IMR-90 (cell line): ENCODE measurements at regions not wholly inside any gene's neighbourhood (a gene's known extent, or its start where the extent isn't known, plus 50 kb on each side); places are given as distances from the start of the nearest gene placed in this dataset.

Experiments
- ATAC-seq: fragments of 200-7000 bp; cut with Tn5 transposase; 2 replicates; pipeline ENCODE4 v1.9.1; 2020; ENCODE audit warnings: low read depth, mild to moderate bottlenecking, moderate library complexity
- BruUV-seq: library from RNA; stranded (reverse); fragments of 400-500 nt; replicated peaks from 2 replicates; lab custom pipeline; 2021; lab: Mats Ljungman, UMichigan
- CTCF ChIA-PET: fragments of 300-600 bp; formaldehyde crosslinking; extraction: SDS; loops from one replicate; lab custom pipeline; 2021; ENCODE audit warnings: antibody characterized with exemption; lab: Yijun Ruan, JAX
- POLR2A ChIA-PET: fragments of 300-600 bp; sonication (Branson Sonifier 250); formaldehyde crosslinking; loops from one replicate; lab custom pipeline; 2022; ENCODE audit warnings: antibody characterized with exemption; ENCODE audit not compliant: unreplicated experiment; lab: Charles Lee
- DNase-seq: peaks from one replicate; pipeline ENCODE4 v3.0.0; 2013
- H2AFZ ChIP-seq: replicated peaks from 2 replicates; pipeline ENCODE3; 2013; ENCODE audit warnings: low read length, mild to moderate bottlenecking; ENCODE audit not compliant: poor library complexity
- H2AK5ac ChIP-seq: 2 replicates; pipeline ENCODE4 v1.6.1; 2013; ENCODE audit warnings: low read depth, low read length, inconsistent platforms
- H2AK9ac ChIP-seq: replicated peaks from 2 replicates; pipeline ENCODE3; 2013; ENCODE audit warnings: mild to moderate bottlenecking, low read depth, low read length, moderate library complexity; ENCODE audit not compliant: poor library complexity
- H2BK120ac ChIP-seq: 2 replicates; pipeline ENCODE4 v1.6.1; 2013; ENCODE audit warnings: low read depth, low read length, inconsistent platforms
- H2BK15ac ChIP-seq: 3 replicates; pipeline ENCODE4 v1.6.1; 2013; ENCODE audit warnings: low read depth, low read length, inconsistent platforms
- H2BK20ac ChIP-seq: 2 replicates; pipeline ENCODE4 v1.6.1; 2013; ENCODE audit warnings: low read depth, mild to moderate bottlenecking, inconsistent platforms, low read length, moderate library complexity
- H2BK5ac ChIP-seq: 2 replicates; pipeline ENCODE4 v1.6.1; 2013; ENCODE audit warnings: mild to moderate bottlenecking, low read depth, low read length, inconsistent platforms; ENCODE audit not compliant: poor library complexity, severe bottlenecking
- H3K14ac ChIP-seq: replicated peaks from 2 replicates; pipeline ENCODE4 v1.6.1; 2013; ENCODE audit warnings: low read depth, low read length, inconsistent platforms
- H3K18ac ChIP-seq: 2 replicates; pipeline ENCODE4 v1.6.1; 2013; ENCODE audit warnings: low read depth, low read length, control low read depth
- H3K23ac ChIP-seq: 2 replicates; pipeline ENCODE4 v1.6.1; 2013; ENCODE audit warnings: low read depth, low read length, inconsistent platforms
- H3K27ac ChIP-seq: 2 replicates; pipeline ENCODE4 v1.5.1; 2013; ENCODE audit warnings: mild to moderate bottlenecking, control low read depth, low read length; ENCODE audit not compliant: insufficient read depth
- H3K27me3 ChIP-seq: 2 replicates; pipeline ENCODE4 v1.6.1; 2013; ENCODE audit warnings: low read length; ENCODE audit not compliant: control insufficient read depth, insufficient read depth
- H3K36me3 ChIP-seq: 2 replicates; pipeline ENCODE4 v1.6.1; 2013; ENCODE audit warnings: low read length, mixed read lengths; ENCODE audit not compliant: control insufficient read depth, insufficient read depth
- H3K4ac ChIP-seq: 2 replicates; pipeline ENCODE4 v1.6.1; 2013; ENCODE audit warnings: low read depth, low read length, inconsistent platforms
- H3K4me1 ChIP-seq: 2 replicates; pipeline ENCODE4 v1.6.1; 2013; ENCODE audit warnings: low read length, mixed read lengths; ENCODE audit not compliant: control insufficient read depth, insufficient read depth
- H3K4me2 ChIP-seq: 2 replicates; pipeline ENCODE4 v1.6.1; 2013; ENCODE audit warnings: low read depth, mild to moderate bottlenecking, control low read depth, low read length, moderate library complexity
- H3K4me3 ChIP-seq: 2 replicates; pipeline ENCODE4 v1.5.1; 2013; ENCODE audit warnings: low read depth, mild to moderate bottlenecking, control low read depth, low read length, moderate library complexity; ENCODE audit not compliant: insufficient read depth
- H3K56ac ChIP-seq: 2 replicates; pipeline ENCODE4 v1.6.1; 2013; ENCODE audit warnings: low read length, inconsistent platforms; ENCODE audit not compliant: insufficient read depth; ENCODE audit errors: extremely low read depth
- H3K79me1 ChIP-seq, 2 experiments: 2 replicates each; pipeline ENCODE4 v1.6.1; 2013; ENCODE audit warnings: low read length in 2 of 2, inconsistent platforms in 1 of 2, low read depth in 1 of 2
- H3K9ac ChIP-seq: 2 replicates; pipeline ENCODE4 v1.6.1; 2013; ENCODE audit warnings: low read depth, low read length, control low read depth
- H3K9me1 ChIP-seq: 2 replicates; pipeline ENCODE4 v1.6.1; 2013; ENCODE audit warnings: low read length, inconsistent platforms; ENCODE audit not compliant: insufficient read depth
- H3K9me3 ChIP-seq: 2 replicates; pipeline ENCODE4 v1.6.1; 2013; ENCODE audit warnings: low read length; ENCODE audit not compliant: control insufficient read depth, insufficient read depth
- H4K20me1 ChIP-seq: 2 replicates; pipeline ENCODE4 v1.6.1; 2013; ENCODE audit warnings: low read length, inconsistent platforms; ENCODE audit not compliant: insufficient read depth
- H4K5ac ChIP-seq: 2 replicates; pipeline ENCODE4 v1.6.1; 2013; ENCODE audit warnings: mild to moderate bottlenecking, low read depth, low read length, control low read depth
- H4K8ac ChIP-seq, 2 experiments: 2 replicates each; pipeline ENCODE4 v1.6.1; 2013; ENCODE audit warnings: low read depth in 2 of 2, low read length in 2 of 2, control low read depth in 1 of 2, inconsistent platforms in 1 of 2
- H4K91ac ChIP-seq: 2 replicates; pipeline ENCODE4 v1.6.1; 2013; ENCODE audit warnings: low read depth, low read length, inconsistent platforms; ENCODE audit not compliant: insufficient read depth
- CHD1 ChIP-seq: IDR thresholded peaks from 2 replicates; pipeline ENCODE4 v1.6.1; 2012; ENCODE audit warnings: low read depth, low read length, improper control_type of control experiment
- CTCF ChIP-seq: conservative IDR thresholded peaks from 2 replicates; pipeline ENCODE4 v1.5.1; 2012; ENCODE audit warnings: mild to moderate bottlenecking, low read depth, low read length, improper control_type of control experiment
- FOS ChIP-seq: fragments of 150-350 bp; IDR thresholded peaks from 2 replicates; pipeline ENCODE4 v1.6.1; 2016; ENCODE audit warnings: low read depth, low read length
- MAFK ChIP-seq: IDR thresholded peaks from 2 replicates; pipeline ENCODE4 v1.6.1; 2012; ENCODE audit warnings: low read depth, low read length, improper control_type of control experiment
- MAZ ChIP-seq: IDR thresholded peaks from 2 replicates; pipeline ENCODE4 v1.6.1; 2012; ENCODE audit warnings: low read depth, mild to moderate bottlenecking, low read length, improper control_type of control experiment, moderate library complexity, borderline replicate concordance
- MXI1 ChIP-seq: IDR thresholded peaks from 2 replicates; pipeline ENCODE4 v1.6.1; 2012; ENCODE audit warnings: low read depth, mild to moderate bottlenecking, low read length, moderate library complexity, borderline replicate concordance
- NFE2L2 ChIP-seq: fragments of 150-350 bp; IDR thresholded peaks from 2 replicates; pipeline ENCODE4 v1.6.1; 2016; ENCODE audit warnings: low read depth, mild to moderate bottlenecking, low read length
- POLR2A ChIP-seq: IDR thresholded peaks from 2 replicates; pipeline ENCODE4 v1.6.1; 2012; ENCODE audit warnings: mild to moderate bottlenecking, low read depth, low read length
- RAD21 ChIP-seq: IDR thresholded peaks from 2 replicates; pipeline ENCODE4 v1.6.1; 2012; ENCODE audit warnings: low read length, improper control_type of control experiment
- RCOR1 ChIP-seq: IDR thresholded peaks from 2 replicates; pipeline ENCODE4 v1.6.1; 2012; ENCODE audit warnings: mild to moderate bottlenecking, low read length, improper control_type of control experiment; ENCODE audit not compliant: insufficient replicate concordance
- RFX5 ChIP-seq: IDR thresholded peaks from 2 replicates; pipeline ENCODE4 v1.8.0; 2012; ENCODE audit warnings: low read depth, mild to moderate bottlenecking, low read length, moderate library complexity
- WGBS, 2 experiments: methylation state at CpG; one replicate each; pipeline versions ENCODE4 v1.1.5 to v1.1.7; 2013; ENCODE audit warnings: missing lambda C conversion rate in 2 of 2; ENCODE audit not compliant: insufficient read length in 1 of 2; ENCODE audit errors: extremely low coverage in 2 of 2; 5-methylcytosine and 5-hydroxymethylcytosine counted together
- dilution Hi-C: fragments of 300-500 bp; cut with HindIII; formaldehyde crosslinking; loops from one replicate; pipeline ENCODE4 v1.14.3; 2018; ENCODE audit warnings: low sequenced_read_pairs; ENCODE audit not compliant: unreplicated experiment
- in situ Hi-C: fragments of 300-500 bp; cut with MboI; formaldehyde crosslinking; loops from 3 replicates; pipeline ENCODE4 v1.14.3; 2019; ENCODE audit warnings: low sequenced_read_pairs, inconsistent platforms, mixed read lengths
- intact Hi-C: fragments of 100-400 bp; cut with micrococcal nuclease; formaldehyde crosslinking; loops from 2 replicates; pipeline ENCODE4 v1.10.0; 2022

GRCh38 chr18:1680108-1680507 lies 775.4 kb downstream of the ADCYAP1 start:
- Histone ChIP-seq H2BK120ac (no peak overlapping the region), H3K79me1 (no peaks in the 10 kb centered on the region), H2BK5ac (no peak overlapping the region), H3K9me1 (no peaks in the 10 kb centered on the region), H2AFZ (no peak overlapping the region), H3K14ac (no peak overlapping the region), H2AK5ac (no peak overlapping the region), H3K4me3 (no peak overlapping the region), H2BK20ac (no peak overlapping the region), H2AK9ac (no peak overlapping the region), H3K36me3 (no peaks in the 10 kb centered on the region), H4K20me1 (no peaks in the 10 kb centered on the region), H3K4me1 (no peaks in the 10 kb centered on the region), H3K18ac (no peak overlapping the region), H4K5ac (no peak overlapping the region), H3K23ac (no peak overlapping the region), H3K4ac (no peak overlapping the region), H3K9me3 (peaks cover 2% of the 10 kb centered on the region; the same call in 1 of the 2 replicates), H3K27me3 (no peaks in the 10 kb centered on the region), H3K4me2 (no peak overlapping the region), H4K8ac (no peak overlapping the region), H2BK15ac (no peak overlapping the region), H3K9ac (no peak overlapping the region), H3K27ac (no peak overlapping the region), H3K56ac (no peak overlapping the region), H4K91ac (no peak overlapping the region)
- DNase-seq (no peak), ATAC-seq (no peak)
- intact Hi-C loops (no loop called here), dilution Hi-C loops (no loop called here), in situ Hi-C loops (no loop called here)
- POLR2A ChIA-PET: no interaction called here
- no CpG with 5 or more reads among the region's 1 CpG for WGBS, 2 experiments
- TF ChIP-seq CHD1: no peak
- no peak for TF ChIP-seq MXI1
- no peak for TF ChIP-seq MAZ
- no peak for TF ChIP-seq RFX5
- TF ChIP-seq RAD21: no peak
- TF ChIP-seq POLR2A: no peak
- no peak for TF ChIP-seq MAFK
- no peak for TF ChIP-seq RCOR1
- no peak for TF ChIP-seq NFE2L2
- no peak for TF ChIP-seq CTCF
- TF ChIP-seq FOS: no peak
- CTCF ChIA-PET: no interaction called here
- no TSS peak for BruUV-seq
